GM13977 (cell line): ENCODE measurements at regions not wholly inside any gene's neighbourhood (a gene's known extent, or its start where the extent isn't known, plus 50 kb on each side); places are given as distances from the start of the nearest gene placed in this dataset.

Experiments used
- DNase-seq: peaks from one replicate; pipeline ENCODE4 v3.0.0; 2012; ENCODE audit warnings: low spot score
- in situ Hi-C: fragments of 300-500 bp; cut with MboI; formaldehyde crosslinking; loops from one replicate; pipeline ENCODE4 v1.12.0; 2022; ENCODE audit warnings: low sequenced_read_pairs, low pct_unique_long_range_greater_than_20kb, mixed read lengths, inconsistent platforms; ENCODE audit not compliant: unreplicated experiment
- TF ChIP-seq, protein P1 (sequence below): IDR thresholded peaks from 2 replicates; pipeline ENCODE4 v1.5.1; 2012; ENCODE audit warnings: mild to moderate bottlenecking, control low read depth; ENCODE audit not compliant: insufficient read depth; ENCODE audit errors: extremely low read depth, missing control alignments

DNA sequence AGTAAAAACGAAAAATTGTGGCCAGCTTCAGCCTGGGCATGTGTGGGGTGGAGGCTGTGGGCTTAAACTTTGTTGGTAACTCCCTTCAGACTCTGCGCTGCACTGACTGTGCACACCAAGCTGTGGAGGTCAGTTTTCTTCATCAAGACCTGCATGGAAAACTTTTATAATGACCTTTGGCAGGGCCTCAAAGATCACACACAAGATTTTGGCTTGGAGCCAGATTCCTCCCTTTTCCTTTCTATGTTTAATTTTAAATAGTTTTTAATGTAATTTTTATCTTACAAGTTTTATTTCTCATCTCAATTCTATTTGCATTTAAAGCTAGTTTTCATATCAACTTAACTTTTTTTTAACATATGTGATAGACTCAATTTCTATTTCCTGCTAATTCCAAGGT, 1211.1 kb upstream of the CDH18 start:
- in situ Hi-C loops, result no loop called here
- TF ChIP-seq, protein P1, sequence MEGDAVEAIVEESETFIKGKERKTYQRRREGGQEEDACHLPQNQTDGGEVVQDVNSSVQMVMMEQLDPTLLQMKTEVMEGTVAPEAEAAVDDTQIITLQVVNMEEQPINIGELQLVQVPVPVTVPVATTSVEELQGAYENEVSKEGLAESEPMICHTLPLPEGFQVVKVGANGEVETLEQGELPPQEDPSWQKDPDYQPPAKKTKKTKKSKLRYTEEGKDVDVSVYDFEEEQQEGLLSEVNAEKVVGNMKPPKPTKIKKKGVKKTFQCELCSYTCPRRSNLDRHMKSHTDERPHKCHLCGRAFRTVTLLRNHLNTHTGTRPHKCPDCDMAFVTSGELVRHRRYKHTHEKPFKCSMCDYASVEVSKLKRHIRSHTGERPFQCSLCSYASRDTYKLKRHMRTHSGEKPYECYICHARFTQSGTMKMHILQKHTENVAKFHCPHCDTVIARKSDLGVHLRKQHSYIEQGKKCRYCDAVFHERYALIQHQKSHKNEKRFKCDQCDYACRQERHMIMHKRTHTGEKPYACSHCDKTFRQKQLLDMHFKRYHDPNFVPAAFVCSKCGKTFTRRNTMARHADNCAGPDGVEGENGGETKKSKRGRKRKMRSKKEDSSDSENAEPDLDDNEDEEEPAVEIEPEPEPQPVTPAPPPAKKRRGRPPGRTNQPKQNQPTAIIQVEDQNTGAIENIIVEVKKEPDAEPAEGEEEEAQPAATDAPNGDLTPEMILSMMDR, result no peak
- no peak for DNase-seq

DNA sequence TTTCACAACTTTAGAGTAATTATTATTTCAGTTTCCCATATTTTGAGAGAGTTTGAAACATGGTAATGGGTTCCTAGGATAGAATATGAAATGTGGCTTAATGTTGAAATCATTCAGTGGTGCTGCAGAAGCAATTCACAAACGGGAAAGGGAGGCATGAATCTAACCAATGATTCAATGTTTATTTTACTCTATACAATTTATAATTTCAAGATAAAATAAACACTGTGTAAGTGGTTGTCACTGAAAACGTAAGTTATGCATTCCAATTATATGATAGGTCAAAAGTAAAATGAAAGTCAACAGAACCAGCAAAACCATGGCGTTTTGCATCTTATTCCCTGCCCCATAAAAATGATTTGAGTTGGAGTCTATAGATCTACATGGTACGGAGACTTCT, 1207.1 kb upstream of the CDH18 start:
- in situ Hi-C loops, result no loop called here
- TF ChIP-seq, protein P1, result no peak
- no peak for DNase-seq

GRCh38 chr5:21185536-21185935, 1197.5 kb upstream of the CDH18 start:
- DNase-seq, result no peak
- in situ Hi-C loops, result no loop called here
- TF ChIP-seq, protein P1, result no peak

DNA sequence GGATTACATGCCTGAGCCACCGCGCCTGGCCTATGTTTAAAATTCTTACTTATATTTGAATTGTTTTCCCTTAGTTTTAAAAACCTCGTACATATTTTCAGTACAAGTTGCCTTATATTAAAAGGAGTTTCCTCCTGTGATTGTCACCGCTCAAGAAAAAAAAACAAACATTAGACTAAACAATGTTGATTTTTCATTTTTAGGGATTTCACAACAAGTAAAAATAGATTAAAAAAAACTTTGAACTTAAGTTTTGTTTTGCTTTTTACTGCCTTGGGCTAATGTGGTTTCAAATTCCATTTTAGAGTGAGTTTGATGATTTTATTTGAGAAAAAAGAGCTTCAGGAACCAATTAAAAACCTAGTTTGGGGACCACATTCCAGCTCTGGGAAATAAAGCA, 1196.6 kb upstream of the CDH18 start:
- DNase-seq, result no peak
- TF ChIP-seq, protein P1, result no peak
- in situ Hi-C loops, result no loop called here

DNA sequence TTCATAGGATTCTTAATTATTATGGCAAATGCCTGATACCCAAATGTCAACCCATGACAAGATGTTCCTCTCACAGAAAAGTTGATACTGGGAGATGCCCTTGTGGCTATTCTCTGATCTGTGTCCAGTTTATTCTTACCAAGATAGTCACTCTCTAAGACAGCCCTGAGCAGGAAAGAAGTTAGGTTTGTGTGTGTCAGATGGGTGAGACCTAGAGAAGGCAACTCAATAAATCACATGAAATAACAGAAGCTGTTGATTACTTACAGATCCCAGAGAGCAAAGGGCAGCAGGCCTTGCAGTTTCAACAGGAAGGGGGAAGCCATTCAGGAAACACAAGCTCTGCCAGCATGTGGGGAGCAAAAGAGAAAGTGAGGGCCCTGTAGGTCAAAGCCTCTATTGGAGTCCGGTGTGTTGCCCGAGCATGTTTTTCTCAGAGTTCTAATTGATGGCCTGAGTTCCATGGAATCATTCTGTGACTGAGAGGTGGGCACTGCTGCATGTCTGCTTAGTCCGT, 1193.7 kb upstream of the CDH18 start:
- TF ChIP-seq, protein P1, result no peak
- no peak for DNase-seq
- in situ Hi-C loops, result no loop called here

DNA sequence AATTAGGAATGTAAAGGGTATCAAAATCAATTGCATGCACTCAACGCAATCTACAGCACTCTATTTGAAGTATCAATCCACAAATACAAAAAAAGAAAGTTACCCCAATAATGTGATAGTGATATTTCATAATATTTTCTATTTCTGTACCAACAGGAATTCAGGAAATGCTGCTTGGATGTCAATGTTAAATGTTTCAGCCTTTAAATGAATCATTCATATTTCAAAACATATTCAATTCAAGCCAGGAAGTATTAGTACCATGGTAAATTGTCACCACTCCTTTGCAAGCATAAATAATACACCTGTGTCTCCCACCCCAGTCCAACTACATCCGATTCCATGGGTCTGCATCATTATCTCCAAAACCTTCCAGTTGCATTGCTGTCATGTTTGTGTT, 1185.5 kb upstream of the CDH18 start:
- DNase-seq, result no peak
- TF ChIP-seq, protein P1, result no peak
- in situ Hi-C loops, result no loop called here

DNA sequence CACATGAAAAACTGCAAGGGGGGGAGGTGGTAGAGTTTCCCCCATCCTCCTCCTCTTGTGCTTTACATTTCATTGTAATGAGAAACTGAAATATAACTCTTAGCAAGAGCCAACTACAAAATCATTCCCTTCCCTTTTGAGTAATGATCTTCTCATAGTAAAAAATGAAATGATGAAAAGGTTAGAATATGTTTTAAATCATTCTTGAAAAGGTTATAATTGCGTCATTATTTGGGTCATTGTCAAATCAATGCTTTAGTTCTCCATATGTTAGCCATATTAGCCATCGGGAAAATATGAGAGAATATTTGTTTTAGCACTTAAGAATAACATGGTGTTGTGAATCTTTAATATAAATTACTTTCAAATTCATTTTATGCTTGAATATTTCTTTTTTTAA, 1185.0 kb upstream of the CDH18 start:
- no peak for DNase-seq
- in situ Hi-C loops, result no loop called here
- TF ChIP-seq, protein P1, result no peak
